A673 (cell line): ENCODE measurements at regions not wholly inside any gene's neighbourhood (a gene's known extent, or its start where the extent isn't known, plus 50 kb on each side); places are given as distances from the start of the nearest gene placed in this dataset.

Experiments used
- EZH2 ChIP-seq: fragments of 200-600 bp; sonication (generic); IDR thresholded peaks from 2 replicates; pipeline ENCODE4 v1.6.1; 2017; ENCODE audit warnings: borderline replicate concordance, low read depth, mild to moderate bottlenecking, mixed read lengths, antibody characterized with exemption, low read length; ENCODE audit not compliant: poor library complexity, severe bottlenecking
- TF ChIP-seq, protein P1 (sequence below): fragments of 300-800, 200-600 bp; sonication (generic); conservative IDR thresholded peaks from 2 replicates; pipeline ENCODE4 v1.5.1; 2017; ENCODE audit warnings: low read depth, mild to moderate bottlenecking, antibody characterized with exemption, low read length, moderate library complexity, mixed read lengths

DNA sequence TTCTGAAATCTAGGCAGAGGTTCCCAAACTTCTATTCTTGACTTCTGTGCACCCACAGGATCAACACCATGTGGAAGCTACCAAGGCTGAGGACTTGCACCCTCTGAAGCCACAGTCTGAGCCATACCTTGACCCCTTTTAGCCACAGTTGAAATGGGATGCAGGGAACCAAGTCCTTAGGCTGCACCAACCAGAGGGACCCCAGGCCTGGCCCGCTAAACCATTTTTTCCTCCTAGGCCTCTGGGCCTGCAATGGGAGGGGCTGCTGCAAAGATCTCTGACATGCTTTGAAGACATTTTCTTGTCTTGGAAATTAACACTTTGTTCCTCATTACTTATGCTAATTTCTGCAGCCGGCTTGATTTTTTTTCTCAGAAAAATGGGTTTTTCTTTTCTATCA is 133.9 kb upstream of the TSPAN8 start:
- TF ChIP-seq, protein P1, sequence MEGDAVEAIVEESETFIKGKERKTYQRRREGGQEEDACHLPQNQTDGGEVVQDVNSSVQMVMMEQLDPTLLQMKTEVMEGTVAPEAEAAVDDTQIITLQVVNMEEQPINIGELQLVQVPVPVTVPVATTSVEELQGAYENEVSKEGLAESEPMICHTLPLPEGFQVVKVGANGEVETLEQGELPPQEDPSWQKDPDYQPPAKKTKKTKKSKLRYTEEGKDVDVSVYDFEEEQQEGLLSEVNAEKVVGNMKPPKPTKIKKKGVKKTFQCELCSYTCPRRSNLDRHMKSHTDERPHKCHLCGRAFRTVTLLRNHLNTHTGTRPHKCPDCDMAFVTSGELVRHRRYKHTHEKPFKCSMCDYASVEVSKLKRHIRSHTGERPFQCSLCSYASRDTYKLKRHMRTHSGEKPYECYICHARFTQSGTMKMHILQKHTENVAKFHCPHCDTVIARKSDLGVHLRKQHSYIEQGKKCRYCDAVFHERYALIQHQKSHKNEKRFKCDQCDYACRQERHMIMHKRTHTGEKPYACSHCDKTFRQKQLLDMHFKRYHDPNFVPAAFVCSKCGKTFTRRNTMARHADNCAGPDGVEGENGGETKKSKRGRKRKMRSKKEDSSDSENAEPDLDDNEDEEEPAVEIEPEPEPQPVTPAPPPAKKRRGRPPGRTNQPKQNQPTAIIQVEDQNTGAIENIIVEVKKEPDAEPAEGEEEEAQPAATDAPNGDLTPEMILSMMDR, result no peak
- no peak for TF ChIP-seq EZH2
